ENCODE measurements at regions not wholly inside any gene's neighbourhood (a gene's known extent, or its start where the extent isn't known, plus 50 kb on each side); places are given as distances from the start of the nearest gene placed in this dataset.

DNA sequence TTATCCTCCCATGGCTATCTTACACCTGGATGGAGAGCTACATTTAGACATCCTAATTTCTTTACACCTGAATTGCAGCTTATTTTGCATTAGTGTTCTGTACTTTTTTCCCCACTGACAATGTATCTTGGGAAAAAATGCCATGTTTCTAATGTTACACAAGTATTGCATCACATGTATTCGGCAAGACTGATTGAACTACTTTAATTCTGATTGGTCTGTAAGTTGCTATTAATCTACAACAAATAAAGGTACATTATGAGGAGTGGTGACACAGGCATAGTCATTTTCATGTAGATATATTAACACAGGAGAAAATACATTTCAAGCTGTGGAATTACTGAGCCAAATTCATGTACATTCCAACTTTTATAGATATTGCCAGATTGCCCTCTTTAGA is 558.0 kb downstream of the TRIML1 start:
- H3K27me3 ChIP-seq (ENCODE audit: insufficient read depth, low read length) = no peaks in the 10 kb centered on the region
- no peaks in the 10 kb centered on the region for H3K36me3 ChIP-seq (ENCODE audit: insufficient read depth, low read length)
- H3K27ac ChIP-seq (ENCODE audit: low read depth, low read length) = no peak overlapping the region
- no peaks in the 10 kb centered on the region for H3K4me1 ChIP-seq (ENCODE audit: insufficient read depth, low read length)
- no peak overlapping the region for H3K9ac ChIP-seq (ENCODE audit: low read depth, low read length)
- H3K4me3 ChIP-seq (ENCODE audit: low read length) = no peak overlapping the region
- WGBS = no CpG with 5 or more reads among the region's 1 CpG
- no peaks in the 10 kb centered on the region for H3K9me3 ChIP-seq (ENCODE audit: insufficient read depth, low read depth, low read length)

- H3K9me3 ChIP-seq (ENCODE audit: insufficient read depth, low read depth, low read length) = no peaks in the 10 kb centered on the region
- H3K4me1 ChIP-seq (ENCODE audit: insufficient read depth, low read length) = no peaks in the 10 kb centered on the region
- no peak overlapping the region for H3K4me3 ChIP-seq (ENCODE audit: low read length)
- H3K36me3 ChIP-seq (ENCODE audit: insufficient read depth, low read length) = no peaks in the 10 kb centered on the region
- no peak overlapping the region for H3K9ac ChIP-seq (ENCODE audit: low read depth, low read length)
- H3K27me3 ChIP-seq (ENCODE audit: insufficient read depth, low read length) = no peaks in the 10 kb centered on the region
- 94% methylated on average over 4 of the region's 4 CpGs for WGBS
- no peak overlapping the region for H3K27ac ChIP-seq (ENCODE audit: low read depth, low read length)
Observed at GRCh38 chr4:188701952-188702351, 562.7 kb downstream of the TRIML1 start.

DNA sequence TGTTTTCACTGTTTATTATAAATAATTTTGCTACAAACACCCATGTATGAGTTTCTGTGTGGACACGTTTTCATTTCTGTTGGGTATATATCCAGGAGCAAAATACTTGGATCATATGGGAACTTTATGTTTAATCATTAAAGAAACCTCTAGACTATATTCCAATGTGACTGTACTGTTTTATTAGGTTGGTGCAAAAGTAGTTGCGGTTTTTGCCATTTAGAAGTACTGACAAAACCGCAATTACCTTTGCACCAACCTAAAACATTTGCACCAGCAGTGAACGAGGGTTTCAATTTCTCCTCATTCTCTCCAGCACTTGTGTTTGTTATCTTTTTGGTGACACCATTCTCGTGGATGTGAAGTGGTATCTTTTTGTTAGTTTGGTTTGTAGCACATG is 565.0 kb downstream of the TRIML1 start:
- Histone ChIP-seq H3K9me3 (ENCODE audit: insufficient read depth, low read depth, low read length) (no peaks in the 10 kb centered on the region), H3K36me3 (ENCODE audit: insufficient read depth, low read length) (no peaks in the 10 kb centered on the region), H3K4me3 (ENCODE audit: low read length) (no peak overlapping the region), H3K4me1 (ENCODE audit: insufficient read depth, low read length) (no peaks in the 10 kb centered on the region), H3K9ac (ENCODE audit: low read depth, low read length) (no peak overlapping the region), H3K27ac (ENCODE audit: low read depth, low read length) (no peak overlapping the region), H3K27me3 (ENCODE audit: insufficient read depth, low read length) (no peaks in the 10 kb centered on the region)
- WGBS = 100% methylated on average over 3 of the region's 5 CpGs

- no peaks in the 10 kb centered on the region for H3K36me3 ChIP-seq (ENCODE audit: insufficient read depth, low read length)
- no peak overlapping the region for H3K27ac ChIP-seq (ENCODE audit: low read depth, low read length)
- no peak overlapping the region for H3K9ac ChIP-seq (ENCODE audit: low read depth, low read length)
- no peaks in the 10 kb centered on the region for H3K9me3 ChIP-seq (ENCODE audit: insufficient read depth, low read depth, low read length)
- no peaks in the 10 kb centered on the region for H3K27me3 ChIP-seq (ENCODE audit: insufficient read depth, low read length)
- H3K4me1 ChIP-seq (ENCODE audit: insufficient read depth, low read length) = no peaks in the 10 kb centered on the region
- H3K4me3 ChIP-seq (ENCODE audit: low read length) = no peak overlapping the region
- 90% methylated on average over 2 of the region's 4 CpGs for WGBS
Observed at GRCh38 chr4:188707036-188707435, 567.8 kb downstream of the TRIML1 start.

- no peaks in the 10 kb centered on the region for H3K9me3 ChIP-seq (ENCODE audit: insufficient read depth, low read depth, low read length)
Observed at GRCh38 chr4:188714501-188714900, 575.3 kb downstream of the TRIML1 start.

GRCh38 chr4:188714907-188715306 is 575.7 kb downstream of the TRIML1 start:
- H3K27me3 ChIP-seq (ENCODE audit: insufficient read depth, low read length) = no peaks in the 10 kb centered on the region
- no peaks in the 10 kb centered on the region for H3K9me3 ChIP-seq (ENCODE audit: insufficient read depth, low read depth, low read length)
- no peak overlapping the region for H3K9ac ChIP-seq (ENCODE audit: low read depth, low read length)
- WGBS = 97% methylated on average over 3 of the region's 3 CpGs
- no peak overlapping the region for H3K27ac ChIP-seq (ENCODE audit: low read depth, low read length)
- H3K36me3 ChIP-seq (ENCODE audit: insufficient read depth, low read length) = no peaks in the 10 kb centered on the region
- no peaks in the 10 kb centered on the region for H3K4me1 ChIP-seq (ENCODE audit: insufficient read depth, low read length)
- no peak overlapping the region for H3K4me3 ChIP-seq (ENCODE audit: low read length)

More at GRCh38 chr4:188714501-188714900, 575.3 kb downstream of the TRIML1 start:
- Histone ChIP-seq H3K27ac (ENCODE audit: low read depth, low read length) (no peak overlapping the region), H3K36me3 (ENCODE audit: insufficient read depth, low read length) (no peaks in the 10 kb centered on the region), H3K4me3 (ENCODE audit: low read length) (no peak overlapping the region), H3K27me3 (ENCODE audit: insufficient read depth, low read length) (no peaks in the 10 kb centered on the region), H3K9ac (ENCODE audit: low read depth, low read length) (no peak overlapping the region), H3K4me1 (ENCODE audit: insufficient read depth, low read length) (no peaks in the 10 kb centered on the region)
- 95% methylated on average over 2 of the region's 2 CpGs for WGBS

DNA sequence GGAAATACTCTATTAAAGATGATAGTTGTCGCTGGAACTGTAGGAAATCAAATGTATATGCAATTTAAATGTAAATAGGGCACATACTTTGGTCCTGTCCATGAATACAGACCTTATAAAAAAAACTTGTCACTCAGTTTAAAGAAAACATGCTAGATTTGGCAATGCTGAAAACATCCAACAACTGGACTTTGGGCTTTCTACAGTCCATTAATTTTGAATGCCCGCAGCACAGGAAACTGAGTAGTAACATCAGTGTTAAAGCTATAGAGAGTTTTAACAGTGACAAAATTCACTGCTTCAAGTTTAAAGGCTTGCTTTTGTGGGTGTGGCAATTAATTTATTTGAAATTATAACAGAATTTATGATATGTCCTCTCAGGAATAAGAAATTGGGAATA is 578.4 kb downstream of the TRIML1 start:
- Histone ChIP-seq H3K27me3 (ENCODE audit: insufficient read depth, low read length) (no peaks in the 10 kb centered on the region), H3K36me3 (ENCODE audit: insufficient read depth, low read length) (no peaks in the 10 kb centered on the region)
- WGBS = 100% methylated on average over 1 of the region's 2 CpGs

DNA sequence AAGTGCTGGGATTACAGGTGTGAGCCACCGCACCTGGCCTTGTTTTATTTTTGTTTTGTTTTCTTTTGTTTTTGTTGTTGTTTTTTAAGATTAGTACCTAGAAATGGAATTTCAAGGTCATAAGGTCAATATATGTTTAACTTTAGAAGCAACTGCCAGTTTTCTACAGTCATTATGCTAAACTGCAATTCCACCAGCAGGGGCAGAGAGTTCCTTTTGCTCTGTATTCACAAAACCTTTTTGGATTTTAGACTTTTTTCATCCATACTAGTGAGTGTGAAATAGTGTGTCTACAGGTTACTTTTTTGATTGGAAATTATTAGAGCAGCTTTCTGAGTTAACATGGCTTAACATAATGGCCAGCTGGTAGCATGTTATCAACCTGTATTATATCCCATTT is 580.6 kb downstream of the TRIML1 start:
- WGBS = 86% methylated on average over 1 of the region's 1 CpG
- no peaks in the 10 kb centered on the region for H3K4me1 ChIP-seq (ENCODE audit: insufficient read depth, low read length)
- H3K36me3 ChIP-seq (ENCODE audit: insufficient read depth, low read length) = no peaks in the 10 kb centered on the region
- H3K4me3 ChIP-seq (ENCODE audit: low read length) = no peak overlapping the region
- H3K27ac ChIP-seq (ENCODE audit: low read depth, low read length) = no peak overlapping the region
- no peak overlapping the region for H3K9ac ChIP-seq (ENCODE audit: low read depth, low read length)
- H3K27me3 ChIP-seq (ENCODE audit: insufficient read depth, low read length) = no peaks in the 10 kb centered on the region
- H3K9me3 ChIP-seq (ENCODE audit: insufficient read depth, low read depth, low read length) = peaks cover 9% of the 10 kb centered on the region

More for the DNA sequence above, 578.4 kb downstream of the TRIML1 start:
- H3K4me3 ChIP-seq (ENCODE audit: low read length) = no peak overlapping the region
- no peak overlapping the region for H3K9ac ChIP-seq (ENCODE audit: low read depth, low read length)
- H3K4me1 ChIP-seq (ENCODE audit: insufficient read depth, low read length) = no peaks in the 10 kb centered on the region
- no peak overlapping the region for H3K27ac ChIP-seq (ENCODE audit: low read depth, low read length)
- peaks cover 9% of the 10 kb centered on the region for H3K9me3 ChIP-seq (ENCODE audit: insufficient read depth, low read depth, low read length)

- no peaks in the 10 kb centered on the region for H3K27me3 ChIP-seq (ENCODE audit: insufficient read depth, low read length)
- H3K9ac ChIP-seq (ENCODE audit: low read depth, low read length) = no peak overlapping the region
- H3K27ac ChIP-seq (ENCODE audit: low read depth, low read length) = no peak overlapping the region
- no peaks in the 10 kb centered on the region for H3K36me3 ChIP-seq (ENCODE audit: insufficient read depth, low read length)
- H3K4me3 ChIP-seq (ENCODE audit: low read length) = no peak overlapping the region
- peaks cover 9% of the 10 kb centered on the region for H3K9me3 ChIP-seq (ENCODE audit: insufficient read depth, low read depth, low read length)
- H3K4me1 ChIP-seq (ENCODE audit: insufficient read depth, low read length) = no peaks in the 10 kb centered on the region
Observed at GRCh38 chr4:188722911-188723310, 583.7 kb downstream of the TRIML1 start.

GRCh38 chr4:188727746-188728145 is 588.5 kb downstream of the TRIML1 start:
- Histone ChIP-seq H3K9me3 (ENCODE audit: insufficient read depth, low read depth, low read length) (no peaks in the 10 kb centered on the region), H3K27ac (ENCODE audit: low read depth, low read length) (no peak overlapping the region)

DNA sequence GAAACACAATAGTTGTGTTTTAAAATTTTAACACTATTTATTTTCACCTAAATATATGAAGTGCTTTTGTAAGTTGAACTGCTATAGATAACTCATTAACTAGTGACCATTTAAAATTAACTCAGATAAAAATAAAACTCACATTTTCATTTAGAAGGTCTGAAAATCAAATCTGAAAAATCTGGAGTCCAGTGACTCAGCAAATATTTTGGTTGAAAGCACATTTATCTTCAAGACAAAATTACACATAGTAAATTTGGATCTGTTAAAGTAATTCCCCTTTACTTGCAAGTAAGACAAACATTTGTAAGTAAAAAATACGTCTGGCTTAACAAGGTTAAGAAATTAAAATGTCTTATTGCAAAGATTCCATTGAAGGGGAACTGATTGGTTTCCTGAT is 589.1 kb downstream of the TRIML1 start:
- no peaks in the 10 kb centered on the region for H3K4me1 ChIP-seq (ENCODE audit: insufficient read depth, low read length)
- 100% methylated on average over 1 of the region's 1 CpG for WGBS
- no peak overlapping the region for H3K9ac ChIP-seq (ENCODE audit: low read depth, low read length)

More at GRCh38 chr4:188727746-188728145, 588.5 kb downstream of the TRIML1 start:
- Histone ChIP-seq H3K4me1 (ENCODE audit: insufficient read depth, low read length) (no peaks in the 10 kb centered on the region), H3K4me3 (ENCODE audit: low read length) (no peak overlapping the region), H3K36me3 (ENCODE audit: insufficient read depth, low read length) (no peaks in the 10 kb centered on the region), H3K9ac (ENCODE audit: low read depth, low read length) (no peak overlapping the region), H3K27me3 (ENCODE audit: insufficient read depth, low read length) (no peaks in the 10 kb centered on the region)
- WGBS = no CpG with 5 or more reads among the region's 1 CpG

GRCh38 chr4:188732131-188732530 is 592.9 kb downstream of the TRIML1 start:
- Histone ChIP-seq H3K27me3 (ENCODE audit: insufficient read depth, low read length) (no peaks in the 10 kb centered on the region), H3K4me3 (ENCODE audit: low read length) (no peak overlapping the region), H3K4me1 (ENCODE audit: insufficient read depth, low read length) (no peaks in the 10 kb centered on the region), H3K9me3 (ENCODE audit: insufficient read depth, low read depth, low read length) (no peaks in the 10 kb centered on the region), H3K36me3 (ENCODE audit: insufficient read depth, low read length) (no peaks in the 10 kb centered on the region), H3K9ac (ENCODE audit: low read depth, low read length) (no peak overlapping the region), H3K27ac (ENCODE audit: low read depth, low read length) (no peak overlapping the region)
- WGBS = 96% methylated on average over 3 of the region's 3 CpGs

More for the DNA sequence above, 589.1 kb downstream of the TRIML1 start:
- no peaks in the 10 kb centered on the region for H3K36me3 ChIP-seq (ENCODE audit: insufficient read depth, low read length)
- H3K9me3 ChIP-seq (ENCODE audit: insufficient read depth, low read depth, low read length) = no peaks in the 10 kb centered on the region
- H3K27ac ChIP-seq (ENCODE audit: low read depth, low read length) = no peak overlapping the region
- H3K4me3 ChIP-seq (ENCODE audit: low read length) = no peak overlapping the region
- H3K27me3 ChIP-seq (ENCODE audit: insufficient read depth, low read length) = no peaks in the 10 kb centered on the region

All from HUES64 (cell line).